ENCODE measurements at regions not wholly inside any gene's neighbourhood (a gene's known extent, or its start where the extent isn't known, plus 50 kb on each side); places are given as distances from the start of the nearest gene placed in this dataset.

DNA sequence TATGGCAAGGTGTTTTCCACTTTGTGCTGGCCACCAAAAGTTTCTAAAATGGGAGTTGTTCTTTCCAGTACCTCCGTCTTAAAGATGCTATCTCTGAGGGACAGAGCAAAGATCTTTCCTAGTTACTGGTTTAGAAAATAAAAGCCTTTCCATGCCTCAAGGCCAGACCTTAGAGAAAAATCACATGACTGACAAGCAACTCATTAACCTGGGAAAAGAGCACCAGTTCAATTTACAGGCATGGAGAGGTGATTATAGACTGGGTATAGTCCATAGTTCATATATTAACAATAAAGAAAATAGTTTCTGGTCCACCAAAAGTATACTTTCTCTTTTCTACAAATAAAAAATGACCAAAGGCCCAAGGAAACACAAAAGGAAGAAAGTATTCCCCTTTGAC is 230.7 kb downstream of the TOX3 start:
- Histone ChIP-seq H3K4me3 (ENCODE audit: low read length in 3 of 3) (no peak overlapping the region), H3K9ac (ENCODE audit: low read length in 3 of 3) (no peak overlapping the region), H3K4me1 (ENCODE audit: control insufficient read depth in 2 of 3, insufficient read depth in 2 of 3, low read depth in 1 of 3, low read length in 3 of 3) (no peaks in the 10 kb centered on the region), H3K36me3 (ENCODE audit: control insufficient read depth in 2 of 3, insufficient read depth in 3 of 3, low read length in 3 of 3) (no peaks in the 10 kb centered on the region), H3K27ac (ENCODE audit: low read depth in 2 of 2, low read length in 2 of 2) (no peak overlapping the region), H3K9me3 (ENCODE audit: control insufficient read depth in 2 of 3, insufficient read depth in 1 of 3, low read length in 3 of 3) (no peaks in the 10 kb centered on the region), H3K27me3 (ENCODE audit: control insufficient read depth, insufficient read depth, low read length) (no peaks in the 10 kb centered on the region)
- DNase-seq: no peak
- FAIRE-seq: no peak
- intact Hi-C loops (cut with DNase I): no loop called here
- TF ChIP-seq, protein P1, sequence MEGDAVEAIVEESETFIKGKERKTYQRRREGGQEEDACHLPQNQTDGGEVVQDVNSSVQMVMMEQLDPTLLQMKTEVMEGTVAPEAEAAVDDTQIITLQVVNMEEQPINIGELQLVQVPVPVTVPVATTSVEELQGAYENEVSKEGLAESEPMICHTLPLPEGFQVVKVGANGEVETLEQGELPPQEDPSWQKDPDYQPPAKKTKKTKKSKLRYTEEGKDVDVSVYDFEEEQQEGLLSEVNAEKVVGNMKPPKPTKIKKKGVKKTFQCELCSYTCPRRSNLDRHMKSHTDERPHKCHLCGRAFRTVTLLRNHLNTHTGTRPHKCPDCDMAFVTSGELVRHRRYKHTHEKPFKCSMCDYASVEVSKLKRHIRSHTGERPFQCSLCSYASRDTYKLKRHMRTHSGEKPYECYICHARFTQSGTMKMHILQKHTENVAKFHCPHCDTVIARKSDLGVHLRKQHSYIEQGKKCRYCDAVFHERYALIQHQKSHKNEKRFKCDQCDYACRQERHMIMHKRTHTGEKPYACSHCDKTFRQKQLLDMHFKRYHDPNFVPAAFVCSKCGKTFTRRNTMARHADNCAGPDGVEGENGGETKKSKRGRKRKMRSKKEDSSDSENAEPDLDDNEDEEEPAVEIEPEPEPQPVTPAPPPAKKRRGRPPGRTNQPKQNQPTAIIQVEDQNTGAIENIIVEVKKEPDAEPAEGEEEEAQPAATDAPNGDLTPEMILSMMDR (IDR thresholded peaks at IDR 0.05; ENCODE audit: borderline replicate concordance, extremely low read depth, insufficient read depth): no peak

DNA sequence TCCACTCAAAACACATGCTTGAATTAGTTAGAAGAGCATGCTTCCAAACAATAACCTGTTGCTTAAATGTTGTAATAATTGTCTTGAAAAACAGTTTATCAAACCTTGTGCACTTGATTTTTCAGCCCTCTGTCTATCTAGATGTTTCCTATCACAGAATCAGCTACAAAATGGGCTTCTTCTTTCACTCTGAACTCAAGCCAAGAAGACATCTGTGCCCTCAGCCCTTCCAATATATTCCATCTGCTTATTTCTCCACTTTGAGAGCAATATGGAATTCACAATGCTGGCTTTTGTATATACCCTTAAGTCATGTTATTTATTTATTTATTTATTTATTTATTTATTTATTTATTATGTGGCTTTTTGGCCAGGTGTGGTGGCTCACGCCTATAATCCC is 234.2 kb downstream of the TOX3 start:
- intact Hi-C loops (cut with DNase I): no loop called here
- no peaks in the 10 kb centered on the region for H3K9me3 ChIP-seq (ENCODE audit: control insufficient read depth in 2 of 3, insufficient read depth in 1 of 3, low read length in 3 of 3)
- no peak overlapping the region for H3K9ac ChIP-seq (ENCODE audit: low read length in 3 of 3)
- H3K4me1 ChIP-seq (ENCODE audit: control insufficient read depth in 2 of 3, insufficient read depth in 2 of 3, low read depth in 1 of 3, low read length in 3 of 3): no peaks in the 10 kb centered on the region
- H3K4me3 ChIP-seq (ENCODE audit: low read length in 3 of 3): no peak overlapping the region
- FAIRE-seq (no peak), DNase-seq (no peak)
- H3K36me3 ChIP-seq (ENCODE audit: control insufficient read depth in 2 of 3, insufficient read depth in 3 of 3, low read length in 3 of 3): no peaks in the 10 kb centered on the region
- H3K27me3 ChIP-seq (ENCODE audit: control insufficient read depth, insufficient read depth, low read length): no peaks in the 10 kb centered on the region
- no peak overlapping the region for H3K27ac ChIP-seq (ENCODE audit: low read depth in 2 of 2, low read length in 2 of 2)
- TF ChIP-seq, protein P1 (IDR thresholded peaks at IDR 0.05; ENCODE audit: borderline replicate concordance, extremely low read depth, insufficient read depth): no peak

DNA sequence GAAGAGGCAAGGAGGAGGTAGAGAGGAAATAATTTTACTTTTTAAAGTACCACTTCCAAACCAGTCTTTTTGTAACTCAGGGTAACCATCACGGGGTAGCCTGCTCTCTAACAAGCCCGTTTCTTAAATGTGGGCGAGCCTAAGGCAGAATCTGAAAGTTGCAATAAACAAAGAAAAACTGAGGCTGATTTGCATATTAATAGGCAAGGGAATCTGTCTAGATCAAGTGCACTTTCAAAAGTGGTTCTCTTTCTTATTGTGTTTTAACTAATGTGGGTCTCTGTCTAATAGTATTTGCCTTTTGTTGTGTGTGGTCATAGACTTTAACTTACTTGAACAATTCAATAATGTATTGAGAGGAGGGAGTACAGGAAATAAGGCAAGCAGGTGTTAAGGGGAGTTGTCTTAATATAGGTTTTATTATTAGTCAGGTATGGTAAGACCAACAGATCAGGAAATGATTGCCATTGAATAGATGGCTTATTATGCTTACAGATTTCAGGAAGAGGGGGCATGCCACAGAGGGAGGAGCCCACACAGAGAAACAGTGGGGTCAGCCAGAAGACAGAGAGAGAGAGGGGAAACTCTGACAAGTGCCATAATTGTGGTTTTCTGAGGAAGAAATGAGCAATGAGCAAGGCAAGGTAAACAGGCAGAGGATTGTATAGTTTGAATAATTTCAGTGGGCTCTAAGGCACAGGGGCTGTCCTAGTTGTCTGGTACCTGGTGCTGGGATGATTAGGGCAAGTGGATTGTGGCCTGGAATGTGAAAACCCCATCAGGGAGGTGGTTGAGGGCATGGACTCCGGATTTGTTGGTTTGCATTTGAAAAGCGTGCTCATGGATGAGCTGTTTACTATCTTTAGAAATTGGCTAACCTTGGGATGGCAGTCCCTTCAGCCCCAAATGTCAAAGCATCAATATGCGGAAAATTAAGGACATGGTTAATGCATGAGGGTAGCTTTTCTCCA is 237.2 kb downstream of the TOX3 start:
- intact Hi-C loops (cut with DNase I): no loop called here
- Histone ChIP-seq H3K4me1 (ENCODE audit: control insufficient read depth in 2 of 3, insufficient read depth in 2 of 3, low read depth in 1 of 3, low read length in 3 of 3) (no peaks in the 10 kb centered on the region), H3K9me3 (ENCODE audit: control insufficient read depth in 2 of 3, insufficient read depth in 1 of 3, low read length in 3 of 3) (no peaks in the 10 kb centered on the region), H3K4me3 (ENCODE audit: low read length in 3 of 3) (no peak overlapping the region), H3K9ac (ENCODE audit: low read length in 3 of 3) (no peak overlapping the region), H3K27ac (ENCODE audit: low read depth in 2 of 2, low read length in 2 of 2) (no peak overlapping the region), H3K36me3 (ENCODE audit: control insufficient read depth in 2 of 3, insufficient read depth in 3 of 3, low read length in 3 of 3) (no peaks in the 10 kb centered on the region), H3K27me3 (ENCODE audit: control insufficient read depth, insufficient read depth, low read length) (no peaks in the 10 kb centered on the region)
- TF ChIP-seq, protein P1 (IDR thresholded peaks at IDR 0.05; ENCODE audit: borderline replicate concordance, extremely low read depth, insufficient read depth): no peak
- DNase-seq: no peak
- FAIRE-seq: no peak
